Choroid plexus epithelial cell (primary cell): ENCODE measurements at regions not wholly inside any gene's neighbourhood (a gene's known extent, or its start where the extent isn't known, plus 50 kb on each side); places are given as distances from the start of the nearest gene placed in this dataset.

Source experiments
- DNase-seq: peaks from one replicate; pipeline ENCODE4 v3.0.0-alpha.2; 2010; ENCODE audit warnings: low read depth
- H3K4me3 ChIP-seq: 2 replicates; pipeline ENCODE4 v1.5.1; 2011; ENCODE audit warnings: low read depth, mild to moderate bottlenecking, control low read depth, low read length, moderate library complexity
- TF ChIP-seq, protein P1 (sequence below): conservative IDR thresholded peaks from 2 replicates; pipeline ENCODE4 v1.5.1; 2011; ENCODE audit warnings: low read depth, mild to moderate bottlenecking, control low read depth, inconsistent platforms, low read length, moderate library complexity

GRCh38 chr11:13850231-13851005, 112.1 kb upstream of the SPON1 start:
- H3K4me3 ChIP-seq: no peak overlapping the region
- TF ChIP-seq, protein P1, sequence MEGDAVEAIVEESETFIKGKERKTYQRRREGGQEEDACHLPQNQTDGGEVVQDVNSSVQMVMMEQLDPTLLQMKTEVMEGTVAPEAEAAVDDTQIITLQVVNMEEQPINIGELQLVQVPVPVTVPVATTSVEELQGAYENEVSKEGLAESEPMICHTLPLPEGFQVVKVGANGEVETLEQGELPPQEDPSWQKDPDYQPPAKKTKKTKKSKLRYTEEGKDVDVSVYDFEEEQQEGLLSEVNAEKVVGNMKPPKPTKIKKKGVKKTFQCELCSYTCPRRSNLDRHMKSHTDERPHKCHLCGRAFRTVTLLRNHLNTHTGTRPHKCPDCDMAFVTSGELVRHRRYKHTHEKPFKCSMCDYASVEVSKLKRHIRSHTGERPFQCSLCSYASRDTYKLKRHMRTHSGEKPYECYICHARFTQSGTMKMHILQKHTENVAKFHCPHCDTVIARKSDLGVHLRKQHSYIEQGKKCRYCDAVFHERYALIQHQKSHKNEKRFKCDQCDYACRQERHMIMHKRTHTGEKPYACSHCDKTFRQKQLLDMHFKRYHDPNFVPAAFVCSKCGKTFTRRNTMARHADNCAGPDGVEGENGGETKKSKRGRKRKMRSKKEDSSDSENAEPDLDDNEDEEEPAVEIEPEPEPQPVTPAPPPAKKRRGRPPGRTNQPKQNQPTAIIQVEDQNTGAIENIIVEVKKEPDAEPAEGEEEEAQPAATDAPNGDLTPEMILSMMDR: no peak
- DNase-seq: no peak

DNA sequence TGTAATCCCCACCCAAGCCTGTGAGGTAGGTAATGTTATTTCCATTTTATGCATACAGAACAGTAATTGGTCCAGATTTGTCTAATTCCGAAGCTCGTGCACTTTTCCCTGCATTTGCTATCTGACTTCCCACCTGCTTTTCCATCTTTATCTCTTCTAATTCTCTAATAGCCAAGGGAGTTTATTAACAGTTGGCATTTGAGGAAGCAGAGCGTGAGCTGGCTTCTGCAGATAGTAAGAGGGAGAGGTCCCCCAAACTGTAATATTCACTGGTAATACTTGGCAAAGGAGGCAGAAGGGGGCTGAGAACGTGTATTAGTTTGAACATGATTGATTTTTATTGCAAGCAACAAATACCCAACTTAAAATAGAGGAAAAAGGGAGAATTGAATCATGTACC, 110.8 kb upstream of the SPON1 start:
- H3K4me3 ChIP-seq: no peak overlapping the region
- TF ChIP-seq, protein P1: no peak
- no peak for DNase-seq

DNA sequence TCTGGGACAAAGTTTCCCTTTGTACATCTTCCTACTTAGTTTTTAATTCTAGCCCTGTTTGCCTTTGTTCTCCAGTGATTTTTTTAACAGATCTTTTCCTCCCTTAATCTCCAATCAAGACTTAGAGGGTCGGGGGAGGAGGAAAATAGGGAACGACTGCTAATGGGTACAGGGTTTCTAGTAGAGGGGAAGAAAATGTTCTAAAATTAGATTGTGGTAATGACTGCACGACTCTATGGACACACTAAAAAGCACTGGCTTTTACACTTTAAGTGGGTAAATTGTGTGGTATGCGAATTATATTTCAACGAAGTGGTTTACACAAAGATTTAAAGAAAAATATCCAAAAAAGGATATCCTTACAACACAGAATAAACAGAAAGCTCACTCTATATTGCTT, 110.0 kb upstream of the SPON1 start:
- no peak for DNase-seq
- H3K4me3 ChIP-seq: no peak overlapping the region
- TF ChIP-seq, protein P1: no peak

GRCh38 chr11:13857828-13858227, 104.7 kb upstream of the SPON1 start:
- no peak overlapping the region for H3K4me3 ChIP-seq
- DNase-seq: no peak
- TF ChIP-seq, protein P1: no peak

DNA sequence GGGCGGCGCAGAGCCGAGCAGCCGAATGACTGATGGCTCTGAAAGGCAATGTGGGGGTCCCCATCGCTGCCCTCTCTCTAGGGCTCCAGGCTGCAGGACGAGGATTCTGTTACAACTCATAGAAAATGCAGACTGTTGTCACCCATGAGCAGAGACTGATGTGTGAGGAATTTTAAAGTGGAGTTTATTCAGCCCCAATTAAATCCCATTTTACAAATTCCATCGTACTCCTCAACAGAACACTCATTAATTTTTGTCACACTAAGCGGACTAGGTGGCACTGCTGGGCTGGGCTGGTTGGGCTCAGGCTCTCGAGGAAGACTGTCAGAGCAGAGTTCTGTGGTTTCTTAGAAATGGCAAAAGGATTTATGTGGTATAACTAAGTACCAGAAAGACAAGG, 102.6 kb upstream of the SPON1 start:
- no peak overlapping the region for H3K4me3 ChIP-seq
- DNase-seq: no peak
- TF ChIP-seq, protein P1: no peak

GRCh38 chr11:13861411-13861810, 101.1 kb upstream of the SPON1 start:
- TF ChIP-seq, protein P1: no peak
- DNase-seq: no peak
- H3K4me3 ChIP-seq: no peak overlapping the region

DNA sequence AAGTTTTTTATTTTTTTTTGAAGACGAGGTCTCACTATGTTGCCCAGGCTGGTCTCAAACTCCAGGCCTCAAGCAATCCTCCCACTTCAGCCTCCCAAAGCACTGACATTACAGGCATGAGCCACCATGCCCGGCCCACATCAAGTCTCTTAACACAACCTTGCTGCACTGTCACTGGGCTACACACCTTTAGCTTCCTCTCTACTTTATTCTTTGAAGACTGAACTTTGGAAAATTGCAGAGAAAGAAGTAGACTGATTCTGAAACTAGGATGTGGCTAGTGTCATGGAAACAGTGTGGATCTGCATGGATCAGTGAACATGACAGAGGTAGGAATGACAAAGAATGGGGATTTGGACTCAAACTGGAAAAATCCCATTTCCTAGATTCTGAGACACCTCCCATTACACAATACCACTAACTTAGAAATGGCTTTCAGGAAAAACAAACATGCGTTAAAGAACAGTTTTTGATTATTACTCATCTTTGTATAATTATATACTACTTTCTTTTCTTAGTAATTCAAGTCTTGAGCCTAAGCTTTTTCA, 99.6 kb upstream of the SPON1 start:
- H3K4me3 ChIP-seq: no peak overlapping the region
- no peak for DNase-seq
- TF ChIP-seq, protein P1: no peak
